ENCODE measurements at regions not wholly inside any gene's neighbourhood (a gene's known extent, or its start where the extent isn't known, plus 50 kb on each side); places are given as distances from the start of the nearest gene placed in this dataset.

DNA sequence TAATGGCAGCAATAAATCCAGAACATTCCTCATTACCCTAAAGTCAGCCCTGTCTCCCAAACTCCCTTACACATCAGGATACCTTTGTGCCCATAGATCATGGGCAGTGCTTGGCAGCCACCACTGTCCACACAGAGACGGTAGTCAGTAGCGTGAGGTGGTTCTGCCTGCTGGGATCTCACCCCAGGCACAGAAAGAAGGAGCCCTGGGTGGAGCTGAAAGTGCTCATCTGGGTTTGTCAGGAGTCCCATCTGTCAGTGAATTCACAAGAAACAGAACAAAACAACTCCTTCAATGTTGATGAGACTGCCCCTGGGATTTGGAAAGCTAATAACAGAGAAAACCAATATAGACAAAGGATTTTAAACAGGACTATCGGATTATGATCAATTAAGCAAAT lies 90.2 kb upstream of the PRSS58 start:
- TF ChIP-seq SUZ12 (IDR thresholded peaks at IDR 0.05; ENCODE audit: extremely low read depth, insufficient read depth, insufficient read length) (no peak), YY1 (IDR thresholded peaks at IDR 0.05; ENCODE audit: insufficient read depth, insufficient read length) (no peak), ZNF274 (IDR thresholded peaks at IDR 0.05; ENCODE audit: low read depth, low read length) (no peak)
